HG03354 (cell line): ENCODE measurements at regions not wholly inside any gene's neighbourhood (a gene's known extent, or its start where the extent isn't known, plus 50 kb on each side); places are given as distances from the start of the nearest gene placed in this dataset.
A peak's percentile ranks its signal among the peaks of the same experiment; 100 is the strongest.

Source experiments
- ATAC-seq: cut with Tn5 transposase; IDR thresholded peaks from one replicate; pipeline ENCODE4 v1.9.1; 2021; ENCODE audit warnings: mild to moderate bottlenecking; ENCODE audit not compliant: unreplicated experiment, poor library complexity, severe bottlenecking

DNA sequence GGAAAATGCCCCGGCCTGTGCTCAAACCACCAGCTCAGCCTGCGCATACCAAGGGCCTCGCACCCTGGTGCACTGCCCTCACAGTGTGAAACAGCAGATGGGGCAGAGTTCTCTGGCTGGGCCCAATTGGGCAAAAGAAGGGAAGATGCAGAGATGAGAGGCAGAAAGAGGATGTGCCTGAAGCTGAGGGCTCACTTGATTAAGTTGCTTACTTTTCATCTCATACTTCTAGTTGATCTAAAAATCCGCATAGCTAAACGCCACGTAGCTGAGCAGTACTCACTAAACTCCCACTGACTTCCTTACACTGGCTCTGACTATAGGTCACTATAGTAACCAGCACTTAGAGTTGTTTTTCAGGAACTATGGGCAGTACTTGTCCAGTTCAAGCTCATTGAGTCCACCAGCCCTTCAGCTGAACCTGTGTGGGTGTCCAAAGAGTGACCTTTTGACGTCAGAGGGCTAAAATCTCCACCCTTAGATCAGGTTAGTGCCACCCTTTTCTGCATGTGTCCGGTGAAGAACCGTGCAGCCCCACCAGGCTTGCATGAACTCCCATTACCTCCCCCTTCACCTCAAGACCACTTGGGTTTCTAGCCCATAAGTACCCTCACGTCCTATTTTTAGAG lies 215.2 kb downstream of the AUH start:
- ATAC-seq, result no peak

DNA sequence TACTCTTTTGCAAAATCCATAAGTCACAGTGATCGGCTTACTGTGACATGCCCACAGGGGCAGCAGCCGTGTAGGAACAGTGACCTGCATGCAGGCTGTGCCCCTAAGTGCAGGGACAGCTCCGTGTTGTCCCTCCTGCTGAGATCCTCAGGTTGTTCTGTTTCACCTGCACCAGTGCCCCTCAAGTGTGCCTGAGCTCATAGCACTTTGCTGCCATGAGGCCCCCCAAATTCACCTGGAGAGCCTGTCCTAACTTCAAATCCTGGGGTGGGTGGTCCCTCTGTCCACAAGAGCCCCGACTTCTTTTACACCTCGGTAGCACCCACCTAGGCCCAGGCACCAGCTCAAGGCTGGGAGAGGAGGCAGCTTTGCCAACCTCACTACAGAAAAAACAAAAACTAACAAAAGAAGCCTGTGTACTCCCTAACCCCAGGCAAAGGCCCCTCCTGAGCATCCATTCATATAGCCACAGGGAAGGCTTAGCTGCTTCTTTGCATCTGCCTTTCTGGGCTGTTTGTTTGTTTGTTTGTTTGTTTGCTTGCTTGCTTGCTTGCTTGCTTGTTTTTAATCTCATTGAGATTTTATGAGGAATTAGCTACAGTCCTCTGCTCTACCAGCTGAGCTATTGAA lies 214.5 kb downstream of the AUH start:
- ATAC-seq, result no peak

GRCh38 chr9:91148306-91148705 lies 213.4 kb downstream of the AUH start:
- ATAC-seq, result no peak

- no peak for ATAC-seq
These were observed 211.3 kb downstream of the AUH start for GRCh38 chr9:91150273-91150997.

DNA sequence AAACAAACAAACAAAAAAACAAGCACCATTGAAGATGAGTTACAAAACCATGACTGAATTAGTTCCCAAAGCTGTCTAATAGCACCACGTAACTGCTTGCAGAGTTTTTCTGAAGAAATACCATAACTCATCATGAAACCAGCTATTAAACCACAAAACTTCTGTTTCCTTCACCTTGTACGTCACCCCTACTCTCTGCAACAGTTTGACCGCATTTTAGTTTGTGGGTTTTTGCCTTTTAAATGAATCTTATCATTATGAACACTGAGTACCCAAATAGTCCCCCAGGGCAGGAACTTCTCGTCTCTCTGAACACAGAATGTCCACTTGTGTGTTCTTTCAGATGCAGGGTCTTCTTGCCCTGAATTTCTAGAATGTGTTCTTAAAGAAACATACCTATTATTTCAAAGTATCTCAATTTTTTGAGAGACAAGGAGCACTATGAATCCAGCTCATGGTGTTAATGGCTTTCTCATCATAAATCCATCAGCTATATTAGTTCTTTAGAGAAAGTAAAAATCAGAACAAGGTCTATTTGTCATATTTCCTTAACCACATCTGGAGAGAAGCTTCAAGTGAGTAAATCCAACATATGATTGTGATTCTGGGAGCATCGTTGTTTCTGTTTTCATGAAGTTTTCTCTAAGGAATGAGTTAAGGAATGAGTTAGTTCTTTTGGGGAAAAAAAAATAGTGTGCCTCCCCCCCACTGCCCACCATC lies 210.6 kb downstream of the AUH start:
- ATAC-seq, result peak; percentile 85

- no peak for ATAC-seq
These were observed 210.0 kb downstream of the AUH start for GRCh38 chr9:91151718-91152095.

DNA sequence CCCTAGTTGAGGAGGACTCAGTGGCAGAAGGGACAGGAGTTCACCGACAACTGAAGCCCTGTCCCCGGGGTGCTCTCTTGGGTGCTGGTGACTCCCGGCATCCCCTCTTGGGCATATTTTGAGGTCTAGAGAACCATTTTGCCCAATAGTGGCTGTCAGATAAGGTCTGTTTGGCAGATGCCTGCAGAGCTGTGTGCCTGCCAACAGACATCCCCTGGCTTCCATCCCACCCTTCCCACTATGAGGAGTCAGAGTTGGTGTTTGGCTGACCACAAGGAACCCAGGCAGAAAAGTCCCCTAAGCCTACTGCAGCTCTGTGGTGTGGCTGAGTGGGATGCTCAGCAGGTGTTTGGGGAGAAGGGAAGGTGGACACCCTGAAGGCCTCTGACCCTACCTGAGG lies 207.0 kb downstream of the AUH start:
- no peak for ATAC-seq

DNA sequence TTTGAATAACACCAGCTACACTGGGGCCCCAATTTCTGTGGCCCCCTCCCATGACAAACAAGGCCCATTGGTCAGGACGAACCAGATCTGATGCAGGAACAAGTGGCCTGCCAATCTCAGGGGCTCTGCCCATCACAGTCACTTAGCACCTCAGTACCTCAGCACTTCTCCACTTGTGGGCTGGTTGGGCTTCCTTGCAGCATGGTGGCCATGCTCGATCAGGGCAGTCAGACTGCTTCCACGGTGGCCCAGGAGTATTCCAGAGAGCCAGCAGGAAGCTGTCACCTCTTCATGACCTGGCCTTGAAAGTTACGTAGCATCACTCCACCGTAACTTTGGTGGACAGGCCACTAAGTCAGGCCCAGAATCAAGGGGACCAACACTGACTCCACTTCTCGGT lies 206.5 kb downstream of the AUH start:
- ATAC-seq, result no peak

DNA sequence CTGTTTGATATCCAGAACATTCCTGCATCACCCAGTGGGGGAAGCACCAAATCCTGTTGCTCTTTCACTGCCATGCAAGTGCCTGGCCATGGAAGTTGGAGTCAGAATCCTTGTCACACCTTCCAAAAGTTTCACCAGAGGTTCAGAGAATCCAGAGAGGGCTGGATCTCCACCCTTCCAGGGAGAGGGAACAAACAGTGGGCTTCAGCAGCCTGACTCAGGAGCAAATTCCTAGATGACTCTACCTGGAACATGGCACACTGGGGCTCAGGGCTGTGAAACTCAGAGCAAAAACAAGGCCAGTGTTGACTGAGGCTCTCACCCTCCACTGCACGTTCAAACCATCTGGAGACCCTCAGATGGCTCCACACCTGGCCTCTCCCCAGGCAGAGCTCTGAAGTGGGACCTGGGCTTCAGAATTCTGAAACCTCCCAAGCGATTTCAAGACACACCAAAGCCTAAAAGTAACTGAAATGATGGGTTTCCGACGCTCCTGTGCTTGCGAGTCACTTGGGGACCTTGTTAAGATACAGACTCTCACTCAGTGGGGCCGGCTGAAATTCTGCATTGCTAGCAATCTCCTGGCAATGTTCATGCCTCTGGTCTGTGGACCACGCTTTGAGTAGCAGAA lies 205.9 kb downstream of the AUH start:
- no peak for ATAC-seq

- no peak for ATAC-seq
These were observed 205.1 kb downstream of the AUH start for GRCh38 chr9:91156451-91157234.

DNA sequence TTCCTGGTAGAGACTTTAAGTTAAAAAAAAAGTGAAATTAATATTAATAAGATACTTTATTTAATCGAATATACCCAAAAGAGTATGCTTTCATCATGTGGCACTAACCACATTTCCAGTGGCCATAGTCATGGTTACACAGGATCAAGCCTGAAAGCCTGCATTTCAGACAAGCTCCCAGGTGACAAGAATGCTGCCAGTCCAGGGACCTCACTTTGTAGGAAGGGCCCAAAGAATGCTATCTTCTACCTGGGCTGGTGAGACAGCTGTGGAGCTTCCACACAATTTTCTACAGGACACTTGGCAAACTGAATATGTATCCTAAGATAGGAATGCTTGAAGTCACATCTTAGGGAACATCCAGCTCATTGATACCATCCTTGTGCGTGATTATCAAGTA lies 203.8 kb downstream of the AUH start:
- no peak for ATAC-seq

DNA sequence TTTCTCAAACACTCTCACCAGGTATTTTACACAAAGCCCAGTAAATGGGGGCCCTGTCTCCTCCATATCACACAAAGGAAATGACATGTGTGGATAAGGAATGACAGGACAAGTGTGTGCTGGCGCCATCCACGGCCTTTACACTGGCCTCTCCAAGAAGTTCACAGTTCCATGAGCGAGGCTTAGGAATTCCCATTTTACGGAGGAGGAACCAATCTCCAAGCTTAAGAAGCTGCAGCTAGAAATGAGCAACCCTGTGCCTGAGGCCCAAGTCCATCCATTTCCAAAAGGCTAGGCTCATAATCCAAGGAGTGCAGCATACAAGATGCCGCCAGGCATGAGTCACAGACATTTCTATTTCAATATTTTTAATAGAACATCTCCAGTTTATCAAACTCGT lies 203.4 kb downstream of the AUH start:
- ATAC-seq, result no peak

- ATAC-seq, result no peak
These were observed 202.8 kb downstream of the AUH start for GRCh38 chr9:91158946-91159345.

DNA sequence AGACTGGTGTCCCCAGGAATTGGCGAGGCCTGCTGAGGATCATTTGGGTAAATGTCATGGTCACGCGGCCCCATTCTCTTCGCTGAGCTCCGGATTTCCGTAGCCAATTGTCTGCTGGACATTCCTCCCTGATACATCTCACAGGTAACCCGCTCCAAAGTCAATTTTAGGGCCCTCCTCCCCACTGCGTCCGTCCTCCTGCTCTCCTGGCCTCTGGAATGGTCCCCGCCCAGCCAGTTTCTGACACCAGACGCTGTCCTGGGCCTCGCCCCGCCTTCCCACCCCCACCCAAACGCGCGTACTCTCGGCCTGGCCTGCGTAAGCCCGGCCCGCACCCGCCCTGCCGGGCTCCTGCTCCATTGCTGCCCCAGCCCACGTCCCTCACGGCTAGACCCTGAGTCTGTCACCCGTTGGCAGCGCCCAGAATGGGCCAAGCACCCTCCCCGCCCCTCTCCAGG lies 202.0 kb downstream of the AUH start:
- no peak for ATAC-seq

GRCh38 chr9:91160181-91160580 lies 201.5 kb downstream of the AUH start:
- no peak for ATAC-seq

- ATAC-seq, result no peak
These were observed 200.9 kb downstream of the AUH start for GRCh38 chr9:91160599-91161464.

DNA sequence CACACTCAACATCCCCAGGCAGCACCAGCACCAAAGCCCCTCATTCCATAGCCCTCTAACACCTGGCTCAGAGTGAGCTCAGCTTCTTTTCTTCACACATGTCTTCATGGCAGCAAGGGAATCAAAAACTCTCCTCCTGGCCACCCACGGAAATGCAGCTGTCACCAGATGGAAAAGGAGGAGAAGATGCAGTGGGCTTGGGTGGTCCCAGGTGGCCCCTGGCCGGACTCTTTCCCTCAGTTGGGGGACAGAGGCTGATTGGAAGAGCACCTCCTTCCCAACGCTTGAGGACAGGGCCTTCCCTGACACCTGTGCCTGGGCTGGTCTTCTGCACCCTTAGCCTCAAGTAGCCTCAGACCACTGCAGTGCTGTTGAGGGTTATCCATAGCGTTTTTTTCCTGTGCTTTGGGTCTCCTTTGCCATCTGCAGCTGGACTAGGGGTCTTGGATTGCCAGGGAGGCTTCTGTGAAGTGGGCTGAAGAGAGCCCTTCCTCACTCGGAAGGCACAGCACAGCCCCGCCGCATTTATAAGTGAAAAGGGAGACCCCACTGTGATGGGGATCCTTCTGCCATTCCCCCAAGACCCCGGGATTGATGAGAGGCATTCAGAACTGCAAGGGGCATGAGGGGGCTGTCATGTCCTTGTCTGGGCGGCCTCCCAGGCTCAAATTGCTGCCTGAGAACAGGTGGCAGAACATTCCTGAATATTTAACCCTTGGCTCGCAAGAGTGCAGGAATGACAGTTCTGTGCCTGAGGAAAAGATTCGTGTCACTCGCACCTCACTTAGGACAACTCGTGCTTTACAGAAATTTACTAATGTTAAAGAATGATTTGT lies 200.0 kb downstream of the AUH start:
- ATAC-seq, result no peak

GRCh38 chr9:91162311-91162710 lies 199.4 kb downstream of the AUH start:
- no peak for ATAC-seq
